NCI-H128 (cell line): ENCODE measurements at regions not wholly inside any gene's neighbourhood (a gene's known extent, or its start where the extent isn't known, plus 50 kb on each side); places are given as distances from the start of the nearest gene placed in this dataset.
"Not testable (repeated sequence)": the region's sequence is repeated elsewhere in the genome, so short reads cannot be mapped to it uniquely, and the experiment has no call there.

Source experiments
- DNase-seq: peaks from one replicate; lab custom pipeline; 2025; ENCODE audit not compliant: unreplicated experiment; lab: John Stamatoyannopoulos, UW

- no peak for DNase-seq
Observed at GRCh38 chr18:1468550-1468949, 563.9 kb downstream of the ADCYAP1 start.

- DNase-seq: no peak
Observed at GRCh38 chr18:1475867-1476266, 571.2 kb downstream of the ADCYAP1 start.

GRCh38 chr18:1480309-1480708 is 575.6 kb downstream of the ADCYAP1 start:
- DNase-seq: no peak

GRCh38 chr18:1481577-1481976 is 576.9 kb downstream of the ADCYAP1 start:
- DNase-seq: no peak

GRCh38 chr18:1483385-1483784 is 578.7 kb downstream of the ADCYAP1 start:
- DNase-seq: no peak

- no peak for DNase-seq
Observed at GRCh38 chr18:1487457-1487856, 582.8 kb downstream of the ADCYAP1 start.

- DNase-seq: no peak
Observed at GRCh38 chr18:1488394-1488793, 583.7 kb downstream of the ADCYAP1 start.

- DNase-seq: peak; percentile 36
Observed at GRCh38 chr18:1488957-1489356, 584.3 kb downstream of the ADCYAP1 start.

- no peak for DNase-seq
Observed at GRCh38 chr18:1495387-1495786, 590.7 kb downstream of the ADCYAP1 start.

GRCh38 chr18:1496096-1496495 is 591.4 kb downstream of the ADCYAP1 start:
- no peak for DNase-seq

- no peak for DNase-seq
Observed at GRCh38 chr18:1498216-1498615, 593.5 kb downstream of the ADCYAP1 start.

- no peak for DNase-seq
Observed at GRCh38 chr18:1499265-1499664, 594.6 kb downstream of the ADCYAP1 start.

- DNase-seq: no peak
Observed at GRCh38 chr18:1503847-1504246, 599.2 kb downstream of the ADCYAP1 start.

- DNase-seq: no peak
Observed at GRCh38 chr18:1505856-1506255, 601.2 kb downstream of the ADCYAP1 start.

- no peak for DNase-seq
Observed at GRCh38 chr18:1510542-1511179, 606.0 kb downstream of the ADCYAP1 start.

GRCh38 chr18:1511619-1512311 is 607.1 kb downstream of the ADCYAP1 start:
- no peak for DNase-seq

GRCh38 chr18:1513519-1513918 is 608.8 kb downstream of the ADCYAP1 start:
- no peak for DNase-seq

- DNase-seq: not testable (repeated sequence)
Observed at GRCh38 chr18:1521588-1522248, 617.0 kb downstream of the ADCYAP1 start.

- no peak for DNase-seq
Observed at GRCh38 chr18:1522249-1522615, 617.6 kb downstream of the ADCYAP1 start.

- no peak for DNase-seq
Observed at GRCh38 chr18:1526991-1527390, 622.3 kb downstream of the ADCYAP1 start.

- no peak for DNase-seq
Observed at GRCh38 chr18:1527805-1528204, 623.1 kb downstream of the ADCYAP1 start.

GRCh38 chr18:1528447-1528846 is 623.8 kb downstream of the ADCYAP1 start:
- no peak for DNase-seq
